Cardiac muscle cell (in vitro differentiated cells and primary cell): ENCODE measurements at regions not wholly inside any gene's neighbourhood (a gene's known extent, or its start where the extent isn't known, plus 50 kb on each side); places are given as distances from the start of the nearest gene placed in this dataset.

Experiments used
- DNase-seq, 2 donors: peaks; one replicate each; pipeline versions ENCODE4 v3.0.0 to v3.0.0-alpha.2; 2010 to 2017; ENCODE audit warnings: low read depth in 1 of 2, low spot score in 1 of 2
- H3K27ac ChIP-seq: fragments of 200-600 bp; sonication (generic); 2 replicates; pipeline ENCODE4 v1.5.1; 2016
- H3K27me3 ChIP-seq: fragments of 200-600 bp; sonication (generic); 2 replicates; pipeline ENCODE4 v1.6.0; 2016; ENCODE audit warnings: control low read depth
- H3K36me3 ChIP-seq: fragments of 200-600 bp; sonication (generic); 2 replicates; pipeline ENCODE4 v1.5.1; 2016; ENCODE audit warnings: control low read depth
- H3K4me1 ChIP-seq: fragments of 200-600 bp; sonication (generic); 2 replicates; pipeline ENCODE4 v1.8.1; 2017; ENCODE audit warnings: low read depth, mild to moderate bottlenecking, mixed run types
- H3K4me3 ChIP-seq: fragments of 200-600 bp; sonication (generic); 2 replicates; pipeline ENCODE4 v1.5.1; 2016; ENCODE audit warnings: mild to moderate bottlenecking
- H3K9me3 ChIP-seq: fragments of 200-600 bp; sonication (generic); 2 replicates; pipeline ENCODE4 v1.5.1; 2017; ENCODE audit warnings: low read depth, mild to moderate bottlenecking, control low read depth
- CTCF ChIP-seq: IDR thresholded peaks from 2 replicates; pipeline ENCODE4 v1.5.1; 2012; ENCODE audit warnings: low read depth, mild to moderate bottlenecking, low read length

- TF ChIP-seq CTCF = no peak
- H3K27ac ChIP-seq = no peak overlapping the region
- H3K9me3 ChIP-seq = no peaks in the 10 kb centered on the region
- no peak overlapping the region for H3K4me3 ChIP-seq
- H3K4me1 ChIP-seq = no peaks in the 10 kb centered on the region
- H3K36me3 ChIP-seq = no peaks in the 10 kb centered on the region
- no peaks in the 10 kb centered on the region for H3K27me3 ChIP-seq
- DNase-seq = peak in 1 of 2 donors; percentile 3
Measured at GRCh38 chr2:187155476-187155875, 292.6 kb downstream of the CALCRL start.

DNA sequence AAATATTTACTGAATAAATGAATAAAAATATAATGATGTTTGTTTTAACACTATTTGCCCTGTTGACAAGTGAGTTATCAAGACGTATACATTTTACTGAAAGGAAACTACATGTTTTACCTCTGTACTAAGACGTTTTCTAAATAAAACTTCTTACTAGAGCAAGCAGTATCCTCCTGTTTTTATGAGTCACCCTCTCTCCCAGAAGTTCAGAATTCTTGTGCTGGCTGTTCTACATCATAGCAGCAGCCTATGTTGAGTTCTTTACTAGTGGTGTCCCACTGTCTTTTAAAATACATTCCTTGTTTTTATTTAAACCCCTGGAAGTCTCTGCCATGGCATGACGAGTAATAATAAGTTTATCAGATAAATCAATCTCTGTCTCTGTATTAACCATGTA lies 297.4 kb downstream of the CALCRL start:
- Histone ChIP-seq H3K36me3 (no peaks in the 10 kb centered on the region), H3K9me3 (no peaks in the 10 kb centered on the region), H3K4me3 (no peak overlapping the region), H3K4me1 (no peaks in the 10 kb centered on the region), H3K27ac (no peak overlapping the region), H3K27me3 (no peaks in the 10 kb centered on the region)
- TF ChIP-seq CTCF = no peak
- DNase-seq = peak in 1 of 2 donors; percentile 29

DNA sequence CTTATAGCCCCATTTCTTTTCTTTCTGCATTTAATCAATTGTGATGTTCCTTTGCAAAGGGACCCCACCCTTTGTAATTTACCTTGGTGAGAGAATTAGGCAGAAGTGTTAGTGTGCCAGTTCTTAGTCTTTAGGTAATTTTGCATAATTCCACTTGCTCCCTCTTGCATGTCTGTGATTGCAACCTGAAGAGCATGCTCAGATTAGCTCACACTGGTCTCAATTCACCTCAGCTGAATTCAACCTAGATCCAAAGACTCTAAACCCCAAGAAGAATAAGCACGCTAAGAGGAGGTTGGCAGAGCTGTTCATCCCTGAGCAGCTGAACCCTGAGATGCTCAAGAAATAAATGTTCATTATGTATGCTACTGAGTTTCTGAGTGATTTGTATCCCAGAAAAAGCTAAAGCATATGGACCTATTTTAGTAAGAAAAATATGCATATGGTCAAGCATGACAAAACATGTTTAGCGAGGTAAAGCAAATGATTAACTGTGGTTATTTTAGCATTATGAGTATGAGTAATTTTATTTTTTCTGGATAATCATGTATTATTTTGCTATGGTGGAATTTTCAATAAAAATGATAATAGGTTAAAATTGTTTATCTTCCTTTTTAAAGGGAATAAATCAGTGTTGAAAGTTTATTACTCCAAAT lies 299.2 kb upstream of the ZSWIM2 start:
- Histone ChIP-seq H3K4me1 (no peaks in the 10 kb centered on the region), H3K27ac (no peak overlapping the region), H3K36me3 (no peaks in the 10 kb centered on the region), H3K4me3 (no peak overlapping the region), H3K9me3 (no peaks in the 10 kb centered on the region), H3K27me3 (no peaks in the 10 kb centered on the region)
- TF ChIP-seq CTCF = no peak
- no peak for DNase-seq

DNA sequence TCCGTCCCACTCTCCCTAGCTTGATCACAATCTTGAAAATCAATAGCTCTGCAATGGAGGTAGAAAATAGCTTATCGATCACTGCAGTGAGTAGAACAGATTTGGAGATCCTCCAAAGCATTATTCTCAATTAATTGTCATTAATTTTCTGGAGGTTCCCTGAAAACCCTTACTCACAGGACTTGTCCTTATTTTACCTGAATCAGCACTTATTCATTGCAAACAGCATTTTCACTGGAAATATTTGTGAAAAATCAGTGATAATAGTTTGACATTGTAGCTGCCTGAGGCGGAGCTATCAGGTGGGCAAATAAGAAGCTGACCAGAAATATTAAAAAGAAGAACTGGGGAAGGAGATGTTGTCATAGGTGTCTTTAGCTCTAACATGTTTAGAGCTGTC lies 294.6 kb upstream of the ZSWIM2 start:
- TF ChIP-seq CTCF = no peak
- Histone ChIP-seq H3K9me3 (no peaks in the 10 kb centered on the region), H3K27ac (no peak overlapping the region), H3K36me3 (no peaks in the 10 kb centered on the region), H3K27me3 (no peaks in the 10 kb centered on the region), H3K4me3 (no peak overlapping the region), H3K4me1 (no peaks in the 10 kb centered on the region)
- DNase-seq = no peak

GRCh38 chr2:187139469-187139868 lies 290.5 kb upstream of the ZSWIM2 start:
- TF ChIP-seq CTCF = no peak
- no peaks in the 10 kb centered on the region for H3K27me3 ChIP-seq

More at GRCh38 chr2:187139469-187139868, 290.5 kb upstream of the ZSWIM2 start:
- Histone ChIP-seq H3K9me3 (no peaks in the 10 kb centered on the region), H3K27ac (no peak overlapping the region), H3K4me3 (no peak overlapping the region), H3K36me3 (no peaks in the 10 kb centered on the region), H3K4me1 (no peaks in the 10 kb centered on the region)
- DNase-seq = no peak
